NCI-H69 (cell line): ENCODE measurements at regions not wholly inside any gene's neighbourhood (a gene's known extent, or its start where the extent isn't known, plus 50 kb on each side); places are given as distances from the start of the nearest gene placed in this dataset.
"Not testable (repeated sequence)": the region's sequence is repeated elsewhere in the genome, so short reads cannot be mapped to it uniquely, and the experiment has no call there.

Experiments used
- DNase-seq: peaks from one replicate; lab custom pipeline; 2025; lab: John Stamatoyannopoulos, UW

GRCh38 chr6:27190126-27190525, 57.4 kb upstream of the PRSS16 start:
- no peak for DNase-seq

GRCh38 chr6:27194453-27194852, 53.0 kb upstream of the PRSS16 start:
- DNase-seq = not testable (repeated sequence)

- not testable (repeated sequence) for DNase-seq
Observed at GRCh38 chr6:27195547-27195946, 52.0 kb upstream of the PRSS16 start.
